Hematopoietic multipotent progenitor cell treated with erythropoietin and hydrocortisone succinate and interleukin-3 and kit ligand, for 8 days (in vitro differentiated cells): ENCODE measurements at regions not wholly inside any gene's neighbourhood (a gene's known extent, or its start where the extent isn't known, plus 50 kb on each side); places are given as distances from the start of the nearest gene placed in this dataset.

Experiments used
- DNase-seq: peaks from one replicate; pipeline ENCODE4 v3.0.0-alpha.2; 2015

GRCh38 chr5:116646611-116647289, 72.1 kb upstream of the SEMA6A start:
- no peak for DNase-seq

DNA sequence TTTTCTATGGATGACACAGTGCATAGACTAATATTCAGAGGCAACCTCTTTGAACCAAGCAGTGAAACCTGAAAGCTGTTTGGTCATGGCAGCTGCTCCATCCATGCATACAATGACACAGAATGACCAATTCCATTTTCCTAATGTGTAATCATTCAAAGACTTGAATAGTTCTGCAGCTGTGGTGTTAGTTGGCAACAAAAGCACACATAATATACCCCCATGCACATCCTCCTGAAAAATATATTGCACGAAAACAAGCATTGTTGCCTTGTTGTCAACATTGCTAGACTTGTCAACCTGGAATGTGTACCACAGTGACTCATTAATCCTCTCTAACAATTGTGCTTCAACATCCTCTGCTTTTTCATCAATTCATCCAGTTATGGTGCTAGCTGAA, 71.0 kb upstream of the SEMA6A start:
- DNase-seq: no peak

GRCh38 chr5:116640236-116640635, 65.6 kb upstream of the SEMA6A start:
- no peak for DNase-seq

DNA sequence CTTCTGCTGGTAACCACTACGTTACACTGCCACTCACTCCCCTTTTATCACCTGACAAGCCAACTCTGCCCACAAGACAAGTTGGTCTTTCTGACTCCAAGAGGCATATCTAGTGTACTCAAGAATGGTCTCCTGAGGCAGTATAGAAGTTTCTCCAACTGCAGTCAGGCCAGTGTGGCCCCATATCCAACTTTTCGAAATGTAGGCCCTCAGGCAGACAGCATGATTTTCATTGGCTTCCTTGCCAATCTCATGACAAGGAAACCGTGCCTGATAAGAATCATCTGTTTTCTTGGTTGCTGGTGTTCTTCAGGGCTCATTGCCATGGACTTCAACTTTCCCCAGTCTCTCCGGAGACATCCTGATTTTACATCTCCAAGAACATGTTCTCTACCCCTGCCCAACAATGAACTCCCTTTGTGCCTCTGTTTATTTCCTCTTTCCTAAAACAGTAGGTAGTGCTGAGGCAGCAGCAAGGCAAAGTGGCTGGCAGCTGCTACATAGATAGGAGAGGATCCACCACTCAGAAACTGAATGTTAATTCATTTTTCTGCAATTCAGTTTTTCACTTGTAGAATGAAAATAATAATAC, 62.6 kb upstream of the SEMA6A start:
- DNase-seq: no peak

DNA sequence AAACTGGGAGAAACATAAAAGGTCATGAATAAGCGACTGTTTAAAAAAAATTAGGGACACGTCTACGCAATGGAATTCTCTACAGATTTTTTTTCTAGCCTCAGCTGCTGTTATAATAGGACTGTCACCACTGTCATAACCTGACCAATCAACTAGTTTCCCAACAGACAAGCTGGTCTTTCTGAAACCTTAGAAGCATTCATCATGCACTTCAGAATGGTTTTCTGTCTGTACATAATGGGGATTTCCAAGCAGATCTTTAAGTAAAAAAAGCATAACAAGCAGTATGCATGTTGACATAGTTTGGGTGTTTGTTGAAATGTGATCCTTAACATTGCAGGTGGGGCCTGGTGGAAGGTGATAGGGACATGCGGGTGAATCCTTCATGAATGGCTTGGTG, 58.3 kb upstream of the SEMA6A start:
- DNase-seq: no peak

GRCh38 chr5:116631147-116631546, 56.5 kb upstream of the SEMA6A start:
- DNase-seq: no peak

DNA sequence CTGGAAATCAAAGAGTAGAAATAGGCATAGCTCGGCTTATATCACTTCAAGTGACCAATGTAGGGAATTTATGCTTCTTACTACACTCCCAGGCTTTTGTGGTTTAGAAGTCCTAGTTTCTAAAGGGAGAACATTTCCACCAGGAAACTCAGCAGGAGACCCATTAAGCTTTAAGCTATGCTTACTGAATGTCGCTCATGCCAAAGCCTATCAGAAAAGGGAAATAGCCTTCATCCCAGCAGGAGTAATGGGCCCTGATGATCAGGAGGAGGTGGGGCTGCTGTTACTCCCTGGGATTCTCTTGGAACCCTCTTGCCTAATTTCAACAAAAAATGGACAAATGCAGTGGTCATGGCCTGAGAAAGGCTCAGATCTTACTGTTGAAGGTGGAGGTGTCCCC, 54.5 kb upstream of the SEMA6A start:
- no peak for DNase-seq

DNA sequence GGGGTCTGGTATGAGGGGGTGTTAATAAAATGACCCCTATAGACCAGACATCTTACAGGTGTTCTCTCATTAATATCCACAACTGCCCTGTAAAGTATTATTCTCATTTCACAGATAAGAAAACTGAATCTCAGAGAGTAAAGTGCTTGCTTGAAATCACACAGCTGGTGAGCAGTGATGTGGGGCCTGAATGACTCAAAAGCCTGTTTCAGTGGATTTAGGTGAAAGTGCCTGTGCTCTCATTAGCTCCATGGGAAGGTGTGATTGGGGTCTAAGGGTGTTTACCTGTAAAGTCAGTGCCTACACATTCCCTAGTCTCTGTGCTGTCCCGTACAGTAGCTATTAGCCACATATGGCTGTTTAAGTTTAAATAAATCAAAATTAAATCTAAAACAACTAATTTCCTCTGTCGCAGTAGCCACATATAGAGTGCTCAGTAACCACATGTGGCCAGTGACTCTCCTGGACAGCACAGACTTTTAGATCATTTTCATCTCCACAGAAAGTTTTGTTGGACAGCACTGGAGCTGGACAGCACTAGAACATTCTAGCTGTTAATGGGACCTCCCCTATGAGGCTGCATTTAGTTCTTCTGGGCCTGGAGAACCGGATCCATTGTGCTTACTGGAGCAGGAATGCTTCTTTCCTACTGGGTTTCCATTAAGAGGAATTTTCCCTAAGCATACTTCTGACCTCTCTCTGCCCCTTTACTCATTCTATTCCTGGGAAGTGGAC, 52.5 kb upstream of the SEMA6A start:
- DNase-seq: no peak

DNA sequence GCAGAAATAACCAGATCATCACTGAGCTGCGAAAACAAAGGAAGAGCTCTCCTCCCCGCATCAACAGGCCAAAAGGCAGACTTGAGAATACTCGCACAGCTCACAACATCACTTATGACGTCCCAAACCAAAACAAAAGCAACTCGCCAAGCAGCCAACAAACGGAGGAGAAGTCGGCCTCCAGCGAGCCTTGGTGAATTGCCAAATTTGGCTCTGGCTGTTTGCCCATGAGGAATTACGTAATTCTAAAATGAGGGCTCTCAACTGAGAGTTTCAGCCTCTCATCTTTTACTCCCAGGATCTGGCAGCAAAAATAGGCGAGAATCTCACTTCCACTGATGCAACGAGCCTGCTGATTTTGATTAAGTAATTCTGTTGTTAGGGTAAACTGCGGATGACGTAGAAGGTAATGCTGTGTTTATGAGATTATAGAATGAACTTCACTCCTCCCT, 51.7 kb upstream of the SEMA6A start:
- no peak for DNase-seq
